ENCODE measurements at regions not wholly inside any gene's neighbourhood (a gene's known extent, or its start where the extent isn't known, plus 50 kb on each side); places are given as distances from the start of the nearest gene placed in this dataset.

DNA sequence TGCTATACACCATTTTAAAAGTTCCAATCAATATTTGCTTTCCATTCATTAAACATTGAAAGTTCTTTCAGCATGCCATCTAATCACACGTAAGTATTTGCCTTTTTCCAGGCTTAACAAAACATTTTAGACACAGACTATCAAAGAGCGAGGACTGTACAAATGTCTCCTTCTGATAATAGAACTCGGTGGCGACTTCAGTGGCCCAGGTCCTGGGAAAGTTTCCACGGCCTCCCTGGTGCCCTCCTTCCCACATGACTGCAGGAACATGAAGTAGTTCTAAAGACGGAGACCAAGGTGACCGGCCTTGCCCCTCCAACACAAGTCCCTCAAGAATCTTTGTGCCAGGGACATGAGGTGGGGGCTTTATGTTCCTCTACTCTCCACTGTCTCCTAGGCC, 174.6 kb upstream of the KBTBD8 start:
- TF ChIP-seq, protein P1, sequence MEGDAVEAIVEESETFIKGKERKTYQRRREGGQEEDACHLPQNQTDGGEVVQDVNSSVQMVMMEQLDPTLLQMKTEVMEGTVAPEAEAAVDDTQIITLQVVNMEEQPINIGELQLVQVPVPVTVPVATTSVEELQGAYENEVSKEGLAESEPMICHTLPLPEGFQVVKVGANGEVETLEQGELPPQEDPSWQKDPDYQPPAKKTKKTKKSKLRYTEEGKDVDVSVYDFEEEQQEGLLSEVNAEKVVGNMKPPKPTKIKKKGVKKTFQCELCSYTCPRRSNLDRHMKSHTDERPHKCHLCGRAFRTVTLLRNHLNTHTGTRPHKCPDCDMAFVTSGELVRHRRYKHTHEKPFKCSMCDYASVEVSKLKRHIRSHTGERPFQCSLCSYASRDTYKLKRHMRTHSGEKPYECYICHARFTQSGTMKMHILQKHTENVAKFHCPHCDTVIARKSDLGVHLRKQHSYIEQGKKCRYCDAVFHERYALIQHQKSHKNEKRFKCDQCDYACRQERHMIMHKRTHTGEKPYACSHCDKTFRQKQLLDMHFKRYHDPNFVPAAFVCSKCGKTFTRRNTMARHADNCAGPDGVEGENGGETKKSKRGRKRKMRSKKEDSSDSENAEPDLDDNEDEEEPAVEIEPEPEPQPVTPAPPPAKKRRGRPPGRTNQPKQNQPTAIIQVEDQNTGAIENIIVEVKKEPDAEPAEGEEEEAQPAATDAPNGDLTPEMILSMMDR (IDR thresholded peaks at IDR 0.05), result no peak
- TF ChIP-seq POLR2AphosphoS5 (IDR thresholded peaks at IDR 0.05; ENCODE audit: insufficient read depth in 1 of 2, low read depth in 1 of 2), result no peak
